Ishikawa (cell line): ENCODE measurements at regions not wholly inside any gene's neighbourhood (a gene's known extent, or its start where the extent isn't known, plus 50 kb on each side); places are given as distances from the start of the nearest gene placed in this dataset.

Source experiments
- CEBPB ChIP-seq: IDR thresholded peaks from 2 replicates; pipeline ENCODE4 v1.6.1; 2012
- CREB1 ChIP-seq: IDR thresholded peaks from 2 replicates; pipeline ENCODE4 v1.6.1; 2012; ENCODE audit warnings: low read depth
- EGR1 ChIP-seq: IDR thresholded peaks from 2 replicates; pipeline ENCODE4 v1.6.1; 2012
- EP300 ChIP-seq: IDR thresholded peaks from 2 replicates; pipeline ENCODE4 v1.6.1; 2012; ENCODE audit warnings: borderline replicate concordance
- FOXM1 ChIP-seq: IDR thresholded peaks from 2 replicates; pipeline ENCODE4 v1.6.1; 2012; ENCODE audit warnings: low read depth, borderline replicate concordance
- MAX ChIP-seq: IDR thresholded peaks from 2 replicates; pipeline ENCODE4 v1.6.1; 2012
- NFIC ChIP-seq: IDR thresholded peaks from 2 replicates; pipeline ENCODE4 v1.6.1; 2012
- RAD21 ChIP-seq: IDR thresholded peaks from 2 replicates; pipeline ENCODE4 v1.6.1; 2012; ENCODE audit warnings: low read depth
- TAF1 ChIP-seq: IDR thresholded peaks from 2 replicates; pipeline ENCODE4 v1.6.1; 2012; ENCODE audit warnings: low read depth, mild to moderate bottlenecking
- TCF12 ChIP-seq: IDR thresholded peaks from 2 replicates; pipeline ENCODE4 v1.6.1; 2012; ENCODE audit warnings: low read depth
- TEAD4 ChIP-seq: IDR thresholded peaks from 2 replicates; pipeline ENCODE4 v1.6.1; 2012
- USF1 ChIP-seq: IDR thresholded peaks from 2 replicates; pipeline ENCODE4 v1.6.1; 2012
- YY1 ChIP-seq: IDR thresholded peaks from 2 replicates; pipeline ENCODE4 v1.6.1; 2012; ENCODE audit warnings: low read depth
- ZBTB7A ChIP-seq: IDR thresholded peaks from 2 replicates; pipeline ENCODE4 v1.6.1; 2012; ENCODE audit warnings: low read depth
- TF ChIP-seq, protein P1 (sequence below): IDR thresholded peaks from 2 replicates; pipeline ENCODE4 v1.6.1; 2012; ENCODE audit warnings: low read depth, mild to moderate bottlenecking

DNA sequence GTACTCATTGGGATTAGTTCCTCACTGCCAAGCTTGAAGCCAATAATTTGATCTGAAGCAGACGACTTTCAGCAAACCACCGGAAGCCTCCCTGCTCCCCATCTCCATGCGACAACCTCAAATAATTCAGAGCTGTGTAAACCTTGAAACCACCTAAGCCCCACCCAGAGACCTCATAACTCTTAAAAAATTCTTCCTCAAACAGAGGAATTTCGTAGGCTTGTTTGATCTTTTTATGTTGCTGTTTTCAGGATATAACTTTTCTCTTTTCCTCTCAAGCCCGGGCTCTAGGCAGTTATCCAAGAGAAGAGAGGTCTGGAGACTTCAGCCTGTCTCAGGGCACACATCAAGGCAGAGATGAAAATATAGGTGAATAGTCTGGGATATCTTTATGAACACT, 311.6 kb downstream of the KCNRG start:
- TF ChIP-seq TAF1 (no peak), MAX (no peak), NFIC (no peak), TEAD4 (no peak), CREB1 (no peak), RAD21 (no peak), CEBPB (no peak), EP300 (no peak), TCF12 (no peak), YY1 (no peak), FOXM1 (no peak), USF1 (no peak), EGR1 (no peak)
- TF ChIP-seq, protein P1, sequence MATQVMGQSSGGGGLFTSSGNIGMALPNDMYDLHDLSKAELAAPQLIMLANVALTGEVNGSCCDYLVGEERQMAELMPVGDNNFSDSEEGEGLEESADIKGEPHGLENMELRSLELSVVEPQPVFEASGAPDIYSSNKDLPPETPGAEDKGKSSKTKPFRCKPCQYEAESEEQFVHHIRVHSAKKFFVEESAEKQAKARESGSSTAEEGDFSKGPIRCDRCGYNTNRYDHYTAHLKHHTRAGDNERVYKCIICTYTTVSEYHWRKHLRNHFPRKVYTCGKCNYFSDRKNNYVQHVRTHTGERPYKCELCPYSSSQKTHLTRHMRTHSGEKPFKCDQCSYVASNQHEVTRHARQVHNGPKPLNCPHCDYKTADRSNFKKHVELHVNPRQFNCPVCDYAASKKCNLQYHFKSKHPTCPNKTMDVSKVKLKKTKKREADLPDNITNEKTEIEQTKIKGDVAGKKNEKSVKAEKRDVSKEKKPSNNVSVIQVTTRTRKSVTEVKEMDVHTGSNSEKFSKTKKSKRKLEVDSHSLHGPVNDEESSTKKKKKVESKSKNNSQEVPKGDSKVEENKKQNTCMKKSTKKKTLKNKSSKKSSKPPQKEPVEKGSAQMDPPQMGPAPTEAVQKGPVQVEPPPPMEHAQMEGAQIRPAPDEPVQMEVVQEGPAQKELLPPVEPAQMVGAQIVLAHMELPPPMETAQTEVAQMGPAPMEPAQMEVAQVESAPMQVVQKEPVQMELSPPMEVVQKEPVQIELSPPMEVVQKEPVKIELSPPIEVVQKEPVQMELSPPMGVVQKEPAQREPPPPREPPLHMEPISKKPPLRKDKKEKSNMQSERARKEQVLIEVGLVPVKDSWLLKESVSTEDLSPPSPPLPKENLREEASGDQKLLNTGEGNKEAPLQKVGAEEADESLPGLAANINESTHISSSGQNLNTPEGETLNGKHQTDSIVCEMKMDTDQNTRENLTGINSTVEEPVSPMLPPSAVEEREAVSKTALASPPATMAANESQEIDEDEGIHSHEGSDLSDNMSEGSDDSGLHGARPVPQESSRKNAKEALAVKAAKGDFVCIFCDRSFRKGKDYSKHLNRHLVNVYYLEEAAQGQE: no peak

- TF ChIP-seq NFIC (no peak), TEAD4 (no peak), MAX (no peak), CREB1 (no peak), TCF12 (no peak), USF1 (no peak), ZBTB7A (no peak), EP300 (no peak), EGR1 (no peak), RAD21 (no peak), YY1 (no peak), TAF1 (no peak), CEBPB (no peak), FOXM1 (no peak)
- TF ChIP-seq, protein P1: no peak
Measured at GRCh38 chr13:50334115-50334778, 319.0 kb downstream of the KCNRG start.

- TF ChIP-seq USF1 (no peak), FOXM1 (no peak), EGR1 (no peak), TAF1 (no peak), TCF12 (no peak), ZBTB7A (no peak), RAD21 (no peak), MAX (no peak), CEBPB (no peak), EP300 (no peak), NFIC (no peak), TEAD4 (no peak), YY1 (no peak), CREB1 (no peak)
- TF ChIP-seq, protein P1: no peak
Measured at GRCh38 chr13:50334944-50335343, 319.7 kb downstream of the KCNRG start.
